Stimulated activated CD4-positive, alpha-beta T cell treated with anti-CD3 and anti-CD28 coated beads, TNF-alpha, amount 100 ng/mL, for 24 hours (primary cell): ENCODE measurements at regions not wholly inside any gene's neighbourhood (a gene's known extent, or its start where the extent isn't known, plus 50 kb on each side); places are given as distances from the start of the nearest gene placed in this dataset.
A peak's percentile ranks its signal among the peaks of the same experiment; 100 is the strongest.

Experiments used
- DNase-seq, 3 experiments: peaks; one replicate each; pipeline ENCODE4 v3.0.0-alpha.2; 2020; ENCODE audit warnings: low read depth in 3 of 3

DNA sequence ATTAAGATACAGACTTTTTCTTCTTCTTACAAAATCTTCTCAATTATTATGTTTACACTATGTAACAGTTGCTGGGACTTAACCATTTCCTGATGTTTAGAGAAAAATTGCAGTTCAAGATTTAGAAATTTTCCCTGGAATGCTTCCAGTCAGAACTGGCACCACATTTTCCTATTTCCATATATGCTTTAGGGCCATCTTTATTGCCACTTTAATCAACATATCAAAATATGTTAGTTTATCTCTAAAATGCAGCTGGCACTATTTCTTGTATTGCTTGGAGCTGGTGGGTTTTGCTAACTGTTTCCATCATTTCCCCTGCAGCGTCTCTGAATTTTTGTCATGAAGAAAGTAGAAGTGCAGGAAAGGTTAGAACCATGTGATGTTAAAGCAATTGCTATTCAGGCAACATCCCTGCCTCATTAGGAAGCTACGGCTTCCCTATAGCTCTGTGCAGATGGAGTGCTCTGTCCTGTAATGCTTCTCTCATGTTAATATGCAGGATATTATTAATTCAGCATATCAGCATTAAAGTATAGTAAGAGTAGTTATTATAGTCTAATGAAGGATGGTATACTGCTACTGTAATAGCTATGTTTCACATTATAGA is 269.1 kb downstream of the MTRR start:
- DNase-seq, result no peak

- DNase-seq, result no peak
Observed at GRCh38 chr5:8138884-8139283, 269.9 kb downstream of the MTRR start.

DNA sequence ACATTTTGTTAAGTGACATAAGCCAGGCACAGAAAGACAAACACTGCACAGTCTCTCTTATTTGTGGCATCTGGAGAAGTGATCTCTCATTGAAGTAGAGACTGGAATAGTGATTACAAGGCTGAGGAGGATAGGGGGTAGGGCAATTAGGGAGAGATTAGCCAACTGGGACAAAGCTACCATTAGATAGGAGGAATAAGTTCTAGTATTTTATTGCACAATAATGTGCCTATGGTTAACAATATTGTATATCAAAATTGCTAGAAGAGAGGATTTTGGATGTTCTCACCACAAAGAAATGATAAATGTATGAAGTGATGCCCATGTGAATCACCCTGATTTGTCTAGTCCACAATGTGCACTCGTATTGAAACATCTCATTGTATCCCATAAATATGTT is 281.8 kb downstream of the MTRR start:
- DNase-seq, result no peak

DNA sequence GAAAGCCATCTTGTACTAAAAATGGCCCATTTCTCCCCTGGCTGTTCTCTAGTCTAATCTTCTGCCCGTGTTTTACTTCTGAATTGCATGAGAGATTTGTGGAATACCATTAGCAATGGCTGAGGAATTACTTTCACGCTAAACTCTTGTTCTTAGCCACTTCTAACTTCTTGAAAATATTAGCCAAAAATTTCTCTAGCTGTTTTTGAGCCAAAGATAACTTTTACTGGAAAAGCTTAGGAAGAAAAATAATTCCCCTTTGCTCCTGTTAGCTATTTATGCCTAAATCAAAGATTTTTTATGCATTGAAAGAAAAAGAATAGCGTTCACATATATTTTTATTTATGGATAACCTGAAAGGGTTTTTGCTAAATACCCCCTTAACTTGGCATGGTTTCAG is 287.8 kb downstream of the MTRR start:
- DNase-seq, result no peak

- no peak for DNase-seq
Observed at GRCh38 chr5:8157320-8157822, 288.4 kb downstream of the MTRR start.

- no peak for DNase-seq
Observed at GRCh38 chr5:8176101-8176693, 307.2 kb downstream of the MTRR start.

- peak in 1 of 3 experiments; percentile 32 for DNase-seq
Observed at GRCh38 chr5:8184455-8185063, 315.6 kb downstream of the MTRR start.

GRCh38 chr5:8185852-8186251 is 316.9 kb downstream of the MTRR start:
- DNase-seq, result no peak

- DNase-seq, result no peak
Observed at GRCh38 chr5:8188874-8189565, 320.1 kb downstream of the MTRR start.

DNA sequence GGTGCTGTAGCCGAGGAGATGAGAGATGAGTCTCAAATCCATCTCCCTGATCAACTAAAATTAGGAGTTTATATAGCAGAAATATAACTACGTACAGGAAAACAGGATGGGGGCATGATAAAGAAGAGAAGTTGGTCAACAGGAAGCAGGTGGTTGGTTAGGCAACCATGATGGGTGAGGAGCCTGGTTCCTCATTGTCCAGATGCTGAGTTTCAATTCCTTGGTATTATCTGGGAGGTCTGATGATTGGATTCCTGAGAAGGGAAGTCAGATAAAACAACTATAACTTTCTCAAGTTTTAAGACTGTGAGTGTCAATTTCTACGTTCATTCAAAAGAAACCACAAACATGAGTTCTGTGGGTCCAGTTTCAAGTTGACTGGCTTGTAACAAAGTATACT is 323.9 kb downstream of the MTRR start:
- DNase-seq, result no peak

- no peak for DNase-seq
Observed at GRCh38 chr5:8196061-8196460, 327.1 kb downstream of the MTRR start.

DNA sequence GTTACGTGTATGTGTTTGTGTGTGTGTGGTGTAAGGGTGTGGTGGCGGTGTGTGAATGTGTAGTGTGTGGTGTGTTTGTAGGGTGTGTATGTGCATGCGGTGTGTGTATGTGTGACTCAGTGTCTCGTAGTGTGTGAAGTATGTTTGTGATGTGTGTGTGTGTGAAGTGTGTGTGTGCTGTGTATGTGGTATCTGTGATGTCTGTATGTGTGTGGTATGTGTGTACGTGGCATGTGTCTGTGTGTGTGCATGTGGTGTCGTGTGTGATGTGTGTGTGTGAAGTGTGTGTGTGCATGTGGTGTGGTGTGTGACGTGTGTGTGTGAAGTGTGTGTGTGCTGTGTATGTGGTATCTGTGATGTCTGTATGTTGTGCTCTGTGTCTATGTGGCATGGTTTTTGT is 339.4 kb downstream of the MTRR start:
- no peak for DNase-seq

DNA sequence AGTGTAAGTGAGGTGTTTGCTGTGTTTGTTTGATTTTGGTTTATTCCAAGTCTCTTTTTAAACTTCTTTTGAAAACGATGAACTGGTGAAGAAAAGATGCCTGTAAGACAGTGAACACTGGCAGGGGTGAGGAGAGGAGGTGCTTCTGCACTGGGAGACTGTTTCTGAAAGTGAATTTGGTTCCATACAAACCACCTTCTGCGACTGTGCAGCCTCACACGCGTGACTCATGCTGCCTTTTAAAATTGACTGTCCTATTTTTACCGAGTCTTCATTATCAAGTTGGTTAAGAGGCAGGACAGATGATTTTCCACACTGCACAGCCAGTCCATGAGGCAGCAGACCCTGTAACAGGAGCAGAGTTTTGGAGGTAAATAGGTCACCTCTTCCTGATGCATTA is 340.6 kb downstream of the MTRR start:
- no peak for DNase-seq

DNA sequence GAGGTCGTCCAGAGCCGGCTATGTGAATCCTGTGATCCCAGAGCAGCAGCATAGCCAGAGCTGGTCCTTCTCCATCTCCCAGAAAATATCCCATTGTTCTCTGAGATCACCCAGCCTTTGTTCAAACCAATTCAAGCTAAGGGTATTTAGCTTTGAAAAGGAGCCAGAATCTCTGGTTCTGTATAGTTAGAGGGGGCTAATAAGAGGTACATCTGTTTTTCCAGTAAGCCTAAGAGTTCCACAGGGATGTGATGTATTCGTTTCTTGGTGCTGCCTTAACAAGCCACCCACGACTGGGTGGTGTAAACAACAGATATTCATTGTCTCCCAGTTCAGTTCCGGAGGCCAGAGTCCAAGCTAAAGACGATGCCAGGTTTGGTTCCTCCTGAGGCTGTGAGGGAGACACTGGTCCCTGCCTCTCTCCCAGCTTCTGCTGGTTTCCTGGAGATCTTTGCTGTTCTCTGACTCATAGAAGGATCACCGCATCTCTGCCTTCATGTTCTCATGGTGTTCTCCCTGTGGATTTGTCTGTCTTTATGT is 344.8 kb downstream of the MTRR start:
- no peak for DNase-seq

DNA sequence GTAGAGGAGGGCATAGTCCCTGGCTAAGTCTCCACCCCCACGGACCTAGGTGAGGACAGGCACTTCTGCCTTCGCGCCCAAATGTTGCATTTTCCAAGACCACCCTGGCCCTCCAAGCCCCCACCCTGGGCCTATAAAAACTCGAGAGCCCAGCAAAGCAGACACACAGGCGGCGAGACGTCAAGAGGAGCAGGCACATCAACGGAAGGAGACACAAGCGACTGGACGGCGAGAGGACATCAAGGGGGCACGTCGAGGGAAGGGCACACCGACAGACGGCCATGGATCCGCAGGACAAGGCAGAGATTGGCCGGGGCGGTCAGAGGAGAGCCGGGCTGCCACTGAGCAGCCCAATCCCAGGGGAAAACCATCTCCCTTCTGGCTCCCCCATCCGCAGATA is 348.0 kb downstream of the MTRR start:
- DNase-seq, result no peak

DNA sequence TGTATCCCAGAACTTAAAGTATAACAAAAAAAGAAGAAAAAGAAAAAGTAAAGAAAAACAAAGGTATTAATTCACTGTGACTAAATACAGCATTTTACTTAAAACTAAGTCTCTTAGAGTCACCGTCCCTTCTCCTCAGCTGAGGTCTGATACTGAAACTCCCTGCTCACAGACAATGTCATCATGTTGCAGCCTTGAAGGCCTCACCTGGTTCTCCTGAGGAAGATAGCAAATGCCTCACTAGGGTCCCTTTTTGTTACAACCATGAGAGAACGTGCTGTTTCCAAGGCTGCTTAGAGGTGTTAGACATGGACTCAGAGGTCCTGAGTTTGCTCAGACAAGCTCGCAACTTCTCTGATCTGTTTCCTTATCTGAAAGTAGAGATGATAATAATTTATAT is 357.2 kb downstream of the MTRR start:
- DNase-seq, result no peak

- no peak for DNase-seq
Observed at GRCh38 chr5:8227112-8227511, 358.2 kb downstream of the MTRR start.

DNA sequence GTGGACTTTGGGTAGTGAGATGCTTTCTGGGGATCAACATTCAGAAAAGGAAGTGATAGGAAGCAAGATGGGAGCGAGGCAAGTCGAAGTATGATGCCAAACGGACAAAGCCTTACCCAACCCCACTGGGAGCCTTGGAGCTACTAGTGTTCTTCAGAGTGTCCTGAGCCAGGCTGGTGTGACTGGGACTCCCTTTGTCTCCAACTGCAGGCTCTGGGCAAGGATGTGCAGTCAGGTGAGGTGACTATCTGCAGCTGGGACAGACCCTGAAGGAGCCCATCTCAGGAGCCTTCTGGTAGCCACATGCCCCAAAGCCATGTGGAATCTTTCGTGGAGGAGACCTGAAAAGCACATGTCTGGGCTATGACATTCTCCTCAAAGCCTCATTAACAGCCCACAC is 360.6 kb downstream of the MTRR start:
- DNase-seq, result no peak

- DNase-seq, result no peak
Observed at GRCh38 chr5:8230868-8231267, 361.9 kb downstream of the MTRR start.

DNA sequence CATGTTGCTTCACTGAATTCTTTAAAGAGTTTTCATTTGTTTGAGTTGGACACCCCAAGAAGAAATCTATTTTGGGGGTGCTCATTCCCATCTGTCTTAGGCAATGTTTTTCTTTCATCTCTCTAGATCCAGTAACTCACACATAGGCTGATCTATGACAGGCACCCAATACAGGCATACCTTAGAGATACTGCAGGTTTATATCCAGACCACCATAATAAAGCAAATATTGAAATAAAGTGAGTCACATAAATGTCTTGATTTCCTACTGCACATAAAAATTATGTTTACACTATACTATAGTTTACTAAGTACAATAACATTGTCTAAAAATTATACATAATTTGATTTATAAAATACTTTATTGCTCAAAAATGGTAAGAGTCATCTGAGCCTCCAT is 364.5 kb downstream of the MTRR start:
- no peak for DNase-seq

- DNase-seq, result no peak
Observed at GRCh38 chr5:8234179-8234770, 365.3 kb downstream of the MTRR start.

GRCh38 chr5:8238080-8238479 is 369.1 kb downstream of the MTRR start:
- no peak for DNase-seq
